NCI-H82 (cell line): ENCODE measurements at regions not wholly inside any gene's neighbourhood (a gene's known extent, or its start where the extent isn't known, plus 50 kb on each side); places are given as distances from the start of the nearest gene placed in this dataset.

Experiments used
- DNase-seq: peaks from one replicate; lab custom pipeline; 2025; lab: John Stamatoyannopoulos, UW

DNA sequence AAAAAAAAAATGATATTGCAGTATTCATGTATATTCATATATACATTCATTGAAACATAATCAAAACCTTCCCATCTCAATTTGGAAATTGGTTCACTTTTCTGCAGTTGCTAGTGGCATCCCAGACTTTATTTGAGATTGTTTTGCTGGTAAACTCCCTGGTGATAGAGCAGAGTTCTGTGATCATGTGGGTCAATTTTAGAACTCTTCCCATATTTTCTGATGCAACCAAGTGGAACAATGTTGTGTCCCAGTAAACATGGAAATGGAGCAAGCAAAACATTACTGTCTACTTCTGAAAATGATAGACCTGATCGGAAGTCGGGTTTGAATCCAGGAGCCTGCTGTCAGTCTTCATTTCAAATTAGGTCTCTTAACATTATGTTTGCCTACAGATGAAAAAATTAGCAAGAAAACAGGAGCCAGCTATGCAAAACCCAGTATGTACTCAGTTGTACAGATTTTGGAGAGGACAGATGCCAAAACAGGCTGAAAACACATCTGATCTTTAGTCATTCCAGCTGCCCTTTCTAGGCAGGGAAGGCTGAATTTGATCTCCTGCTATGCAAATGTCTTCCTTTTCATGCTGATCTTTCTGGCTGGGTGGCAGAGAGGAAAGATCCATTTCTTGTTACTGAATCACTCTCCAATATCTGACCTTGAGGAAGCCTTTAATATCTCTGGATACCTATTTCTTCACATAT is 786.6 kb upstream of the SOX9 start:
- DNase-seq = no peak

DNA sequence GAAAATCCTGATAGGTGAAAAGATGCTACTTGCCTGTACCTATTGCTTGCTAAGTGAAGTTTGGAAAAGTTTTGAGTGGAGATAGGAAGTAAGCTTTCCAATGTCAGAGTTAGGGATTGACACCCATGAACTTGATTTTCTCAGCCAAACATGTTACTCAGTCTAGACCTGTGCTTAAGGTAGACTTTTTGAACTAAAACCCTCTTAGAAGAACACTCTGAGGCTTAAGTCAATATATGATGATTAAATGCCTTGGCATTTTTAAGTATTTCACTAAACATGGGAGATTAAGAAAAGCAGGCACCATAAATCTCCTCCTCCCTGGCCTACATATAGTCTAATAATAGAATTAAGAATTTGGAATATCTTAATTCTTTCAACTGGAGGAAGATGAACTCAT is 785.6 kb upstream of the SOX9 start:
- DNase-seq = no peak

DNA sequence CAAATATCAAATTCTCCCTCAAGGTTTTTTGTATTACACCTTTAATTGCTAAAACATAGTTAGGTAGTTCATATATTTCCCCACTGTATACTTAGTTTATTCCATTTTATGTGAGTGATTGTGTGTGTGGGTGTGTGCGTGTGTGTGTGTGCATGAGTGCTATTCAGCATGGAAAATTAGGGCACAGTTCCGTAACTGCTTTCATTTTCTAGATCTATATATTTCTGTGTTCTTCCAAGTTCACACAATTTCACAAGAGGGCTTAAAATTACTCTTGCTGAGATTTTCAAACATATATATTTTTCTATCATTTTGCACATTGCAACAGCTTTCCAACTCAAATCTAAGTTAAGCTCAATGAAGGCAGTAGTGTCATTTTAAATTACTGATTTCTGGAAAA is 782.9 kb upstream of the SOX9 start:
- DNase-seq = no peak

DNA sequence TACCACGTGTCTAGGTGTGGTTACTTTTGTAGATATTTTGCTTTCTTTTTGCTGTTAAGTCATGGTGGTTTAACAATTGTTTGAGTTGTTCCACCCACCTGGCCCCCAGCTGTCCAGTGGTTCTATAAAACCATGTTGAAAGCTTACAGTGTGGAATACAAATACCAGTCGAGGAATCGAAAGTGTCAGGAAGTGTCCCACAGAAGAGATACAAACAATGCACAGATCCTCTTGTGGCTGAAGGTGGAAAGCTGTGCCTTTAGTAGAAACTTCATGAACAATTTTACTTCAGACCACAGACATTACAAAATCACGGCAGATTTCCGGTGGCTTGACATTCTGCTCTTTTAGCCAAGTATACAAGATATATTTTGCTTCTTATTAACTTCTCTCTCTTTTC is 782.4 kb upstream of the SOX9 start:
- DNase-seq = no peak

DNA sequence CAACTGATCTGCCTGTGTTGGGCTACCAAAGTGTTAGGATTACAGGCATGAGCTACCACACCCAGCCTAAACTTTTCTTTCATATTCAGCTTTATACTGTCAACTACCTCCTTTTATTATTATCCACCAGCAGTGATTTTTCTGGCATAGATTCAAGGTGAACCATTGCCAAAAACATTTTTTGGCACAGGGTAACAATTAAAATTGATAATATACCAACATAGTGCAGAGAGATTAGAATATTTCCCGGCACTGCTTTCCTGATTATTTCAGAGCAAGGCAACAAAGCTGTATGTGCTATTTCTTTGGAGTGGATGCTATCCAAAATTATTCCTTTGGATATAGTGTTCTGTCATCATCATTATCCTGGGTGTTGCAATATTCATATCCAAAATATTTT is 781.6 kb upstream of the SOX9 start:
- no peak for DNase-seq

DNA sequence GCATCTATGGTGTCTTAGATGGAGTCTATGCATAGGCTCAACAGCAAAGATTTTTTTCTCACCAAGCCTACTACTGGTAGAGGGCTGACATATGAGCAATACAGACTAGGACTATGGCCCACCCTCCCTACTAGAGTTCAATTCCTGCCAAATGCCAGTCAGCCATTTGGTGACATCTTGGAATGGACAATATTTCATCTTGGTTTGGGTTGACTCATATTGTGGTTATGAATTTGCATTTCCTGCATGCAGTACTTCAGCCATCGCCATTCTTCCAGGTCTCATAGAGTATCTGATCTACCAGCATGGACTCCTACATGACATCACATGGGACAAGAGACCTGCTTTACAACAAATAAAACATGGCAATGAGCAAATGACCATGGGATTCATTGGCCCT is 778.1 kb upstream of the SOX9 start:
- no peak for DNase-seq

DNA sequence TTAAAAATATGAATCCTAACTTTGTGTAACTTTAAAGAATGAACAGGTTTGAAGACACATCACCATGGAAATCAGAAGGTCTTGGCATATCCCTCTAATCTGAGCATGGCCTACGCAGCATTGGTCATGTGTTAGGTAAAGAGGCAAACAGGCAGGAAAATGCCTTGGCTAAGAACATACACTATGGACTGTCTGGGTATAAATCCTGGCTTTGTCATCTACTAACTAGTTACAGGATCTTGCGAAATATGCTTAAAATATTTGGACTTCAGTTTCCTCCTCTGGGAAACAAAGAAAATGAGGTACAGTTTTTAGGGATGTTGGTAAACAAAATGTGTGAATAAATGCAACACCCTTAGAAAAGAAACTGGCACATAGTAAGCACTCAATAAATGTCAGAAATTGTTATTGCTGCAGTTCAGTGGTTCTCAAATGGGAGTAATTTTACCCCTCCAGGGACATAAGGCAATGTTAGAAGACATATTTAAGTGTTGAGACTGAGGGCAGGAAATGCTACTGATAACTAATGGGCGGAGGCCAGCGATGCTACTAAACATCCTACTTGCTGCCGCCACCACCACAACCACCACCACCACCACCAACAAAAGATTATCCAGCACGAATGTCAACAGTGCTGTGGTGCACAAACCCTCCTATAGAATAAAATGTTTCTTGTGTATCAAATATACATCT is 770.8 kb upstream of the SOX9 start:
- no peak for DNase-seq

DNA sequence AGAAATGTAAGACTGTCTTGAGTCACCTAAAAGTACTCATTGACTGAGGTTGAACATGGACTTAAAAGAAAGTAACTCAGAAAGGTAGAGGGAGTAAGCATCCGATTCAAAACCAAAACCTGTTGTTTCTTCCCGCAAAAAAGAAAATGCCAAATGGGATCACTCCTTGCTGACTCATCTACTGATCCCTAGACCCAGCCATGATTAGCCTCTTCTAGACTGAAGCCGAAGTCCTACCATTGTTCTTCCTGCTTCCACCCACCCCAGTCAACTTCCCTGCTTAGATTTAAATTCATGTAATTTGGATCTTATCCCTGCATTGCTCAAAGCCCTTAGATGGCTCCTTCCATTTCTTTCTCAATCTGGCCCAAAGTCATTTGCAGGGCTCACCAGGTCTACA is 760.5 kb upstream of the SOX9 start:
- DNase-seq = no peak

DNA sequence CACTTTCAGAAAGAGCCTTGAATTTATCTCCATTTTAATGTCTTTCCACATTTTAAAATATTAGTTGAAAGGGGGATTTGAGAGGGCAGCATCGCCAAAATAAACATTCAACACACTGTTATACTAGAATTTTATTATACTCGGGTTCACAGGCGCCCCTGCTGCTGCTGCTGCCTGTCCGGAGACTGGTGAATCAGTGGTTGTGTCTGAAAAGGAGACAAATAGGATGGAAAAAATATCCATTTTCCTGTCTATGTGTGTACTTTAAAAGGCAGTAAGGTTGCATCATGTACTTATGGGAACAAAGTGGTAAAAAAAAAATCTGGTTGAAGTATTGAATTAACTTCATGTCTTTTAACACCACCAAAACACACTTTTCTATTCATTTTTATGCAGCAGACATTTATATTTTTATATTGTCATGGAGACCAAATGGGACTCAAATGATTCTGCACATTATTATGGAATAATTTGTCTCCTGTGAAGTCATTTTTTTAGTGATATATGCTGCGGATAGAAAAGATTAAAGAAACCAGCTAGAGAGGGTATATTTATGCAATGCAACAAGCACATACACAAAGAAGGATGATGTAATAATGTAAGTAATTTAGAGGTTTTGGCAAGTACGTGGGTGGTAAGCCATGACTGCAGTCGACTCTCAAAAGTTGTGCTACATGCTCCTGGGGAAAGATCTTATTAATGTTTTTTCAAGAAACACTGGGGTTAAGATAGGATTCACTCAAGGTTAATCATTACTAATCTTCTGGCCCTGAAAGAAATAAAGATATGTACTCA is 759.0 kb upstream of the SOX9 start:
- DNase-seq = no peak

DNA sequence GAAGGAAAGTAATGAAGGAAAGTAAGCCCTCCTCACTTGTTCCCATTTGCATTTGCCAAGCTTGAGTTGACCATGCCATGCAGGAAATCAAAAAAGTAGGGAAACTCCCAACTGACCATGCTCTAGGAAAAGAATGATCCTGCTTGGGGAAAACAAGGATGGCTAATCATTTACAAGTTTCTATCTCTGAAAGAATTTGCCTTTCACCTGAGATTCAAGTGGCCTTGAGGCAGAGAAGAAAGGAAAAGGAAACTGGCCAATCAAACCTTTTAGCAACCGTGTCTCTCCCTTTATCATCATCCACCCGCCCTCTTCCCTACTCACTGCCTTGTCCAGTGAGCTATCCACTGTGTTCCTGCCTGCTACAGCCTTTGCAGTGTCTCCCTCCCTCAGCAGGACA is 757.2 kb upstream of the SOX9 start:
- DNase-seq = no peak

DNA sequence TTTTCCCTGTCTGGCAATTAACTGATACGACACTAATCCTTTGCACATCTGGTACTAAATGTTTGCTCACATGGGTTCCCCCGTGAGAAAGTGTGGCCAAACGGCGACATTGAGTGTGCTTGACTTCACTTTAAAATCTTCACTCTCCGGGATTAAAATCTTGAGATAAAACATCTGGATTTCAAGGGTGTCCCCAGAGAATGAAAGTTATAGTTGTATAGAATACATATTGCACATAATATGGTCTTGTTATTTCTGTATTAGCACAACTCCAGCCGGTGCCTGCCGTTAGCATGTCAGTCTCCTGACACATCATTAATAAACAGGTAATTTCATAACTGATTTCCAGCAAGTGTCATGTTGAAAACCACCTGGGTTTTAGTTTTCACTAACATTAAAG is 749.0 kb upstream of the SOX9 start:
- DNase-seq = no peak

DNA sequence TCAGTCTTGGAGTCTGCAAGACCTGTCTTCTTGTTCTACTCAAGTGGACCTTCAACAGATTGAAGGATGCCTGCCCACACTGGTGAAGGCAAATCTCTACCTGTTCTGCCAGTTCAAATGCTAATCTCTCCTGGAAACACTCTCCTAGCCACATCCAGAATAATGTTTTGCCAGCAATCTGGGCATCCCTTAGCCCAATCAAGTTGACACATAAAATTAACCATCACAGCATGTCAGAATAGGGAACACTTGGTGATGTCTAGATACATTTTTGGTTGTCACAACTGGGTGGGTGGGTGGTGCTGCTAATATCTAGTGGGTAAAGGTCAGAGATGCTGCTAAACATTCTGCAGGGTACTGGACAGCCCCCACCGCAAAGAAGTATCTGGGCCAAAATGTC is 744.9 kb upstream of the SOX9 start:
- no peak for DNase-seq

DNA sequence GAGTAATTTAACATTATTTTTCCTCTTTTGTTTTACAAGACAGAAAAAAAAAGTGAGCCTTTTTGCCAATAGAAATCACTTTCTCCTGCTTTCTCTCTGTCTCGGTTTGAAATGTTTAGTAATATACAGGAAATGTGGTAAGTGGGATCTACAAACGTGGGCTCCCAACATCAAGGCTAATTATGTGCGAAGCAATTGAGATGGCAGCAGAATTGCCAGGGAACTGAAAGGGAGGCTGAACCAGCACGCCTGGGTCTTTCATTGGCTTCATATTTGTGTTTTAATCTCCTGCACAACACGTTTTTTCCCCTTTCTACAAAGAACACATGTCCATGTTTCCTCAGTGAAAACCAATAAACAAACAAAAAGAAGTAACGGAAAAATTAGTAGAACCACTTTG is 743.9 kb upstream of the SOX9 start:
- DNase-seq = no peak

DNA sequence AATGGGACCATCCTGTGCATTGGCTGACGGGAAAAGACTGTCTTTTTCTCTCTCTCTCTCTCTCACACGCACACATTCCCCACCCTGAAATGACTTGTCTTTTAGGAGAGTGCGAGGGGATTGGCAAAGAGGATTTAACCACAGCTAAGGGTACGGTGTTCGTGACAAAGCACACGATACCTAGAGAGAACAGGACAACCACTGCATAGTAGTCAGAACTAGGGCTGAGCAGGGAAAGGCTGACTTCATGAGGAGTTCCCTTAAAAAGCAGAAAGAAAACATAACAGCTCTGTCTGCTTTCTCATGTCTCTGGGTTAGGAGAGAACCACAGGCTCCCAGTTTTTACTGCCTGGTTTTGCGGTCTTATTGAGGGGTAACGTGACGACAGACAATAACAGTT is 742.8 kb upstream of the SOX9 start:
- DNase-seq = no peak

DNA sequence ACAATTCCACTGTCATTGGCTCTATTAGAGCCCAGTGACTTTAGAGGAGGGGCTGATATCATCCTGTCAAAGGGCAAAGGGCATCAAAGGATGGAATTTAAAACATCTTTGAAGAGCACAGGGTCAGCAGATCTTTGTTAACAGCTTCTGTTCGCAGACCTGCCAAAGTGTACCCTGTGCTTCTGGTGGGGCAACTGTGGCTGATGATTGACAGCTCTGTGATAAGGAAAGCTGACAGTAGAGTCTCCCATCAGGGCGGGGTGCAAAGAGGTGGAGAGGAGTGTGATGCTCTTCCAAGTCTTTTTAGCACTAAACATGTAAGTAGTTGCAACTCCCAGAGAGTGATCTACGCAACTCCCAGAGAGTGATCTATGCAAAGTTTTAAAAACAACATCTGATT is 742.1 kb upstream of the SOX9 start:
- DNase-seq = no peak

DNA sequence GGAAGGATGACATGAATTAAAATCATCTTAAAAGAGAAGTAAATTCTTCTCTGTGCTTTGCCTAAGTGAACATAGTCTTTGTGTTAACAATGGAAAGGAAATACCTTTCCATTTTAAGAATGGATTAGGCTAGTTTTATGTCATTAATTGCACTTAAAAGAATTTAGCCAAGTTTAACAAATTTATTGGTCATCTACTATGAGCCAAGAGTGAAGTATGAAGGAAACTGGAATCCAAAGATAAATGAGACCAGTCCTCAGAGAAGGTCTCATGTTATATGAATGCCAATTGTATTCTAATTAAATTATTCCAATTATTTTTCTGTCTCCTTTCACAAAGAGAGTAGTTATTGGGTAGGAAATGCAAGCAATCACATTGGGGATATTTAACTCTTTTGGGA is 741.3 kb upstream of the SOX9 start:
- no peak for DNase-seq

DNA sequence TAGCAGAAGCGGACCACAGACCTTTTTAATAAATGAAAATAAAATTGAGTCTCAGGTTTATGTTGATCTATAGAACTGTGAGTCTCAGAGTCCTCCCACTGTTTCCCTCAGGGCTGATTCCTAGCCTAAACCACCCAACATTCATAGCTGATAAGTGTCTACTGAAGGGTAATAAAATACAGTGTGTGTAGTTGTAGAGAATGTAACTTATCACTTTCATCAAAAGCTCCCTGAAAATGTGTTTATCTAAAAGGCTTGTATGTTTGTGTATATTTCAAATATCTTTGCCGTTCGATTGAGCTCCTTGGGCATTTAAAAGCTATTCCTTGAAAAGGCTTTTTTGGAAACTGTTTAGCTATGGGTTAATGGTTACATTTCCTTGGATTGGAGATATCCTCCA is 740.3 kb upstream of the SOX9 start:
- DNase-seq = no peak

DNA sequence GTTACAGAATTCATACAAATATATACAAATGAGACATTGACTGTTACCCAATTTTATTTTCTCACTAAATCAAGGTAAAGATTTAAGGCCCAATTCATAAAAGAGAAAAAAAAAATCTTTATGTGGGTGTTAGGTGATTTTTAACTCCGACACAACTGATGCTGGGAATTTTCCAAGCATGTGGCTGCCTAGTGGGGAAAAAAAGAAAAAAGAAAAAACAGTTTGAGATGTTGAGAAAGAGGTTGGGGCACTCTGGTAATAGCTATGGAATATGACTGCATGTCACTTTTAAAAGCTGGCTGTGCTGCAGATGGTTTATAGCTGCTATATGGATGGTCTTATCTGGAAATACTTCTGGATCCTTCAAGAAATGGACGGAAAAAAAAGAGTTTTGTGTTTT is 739.9 kb upstream of the SOX9 start:
- DNase-seq = no peak

DNA sequence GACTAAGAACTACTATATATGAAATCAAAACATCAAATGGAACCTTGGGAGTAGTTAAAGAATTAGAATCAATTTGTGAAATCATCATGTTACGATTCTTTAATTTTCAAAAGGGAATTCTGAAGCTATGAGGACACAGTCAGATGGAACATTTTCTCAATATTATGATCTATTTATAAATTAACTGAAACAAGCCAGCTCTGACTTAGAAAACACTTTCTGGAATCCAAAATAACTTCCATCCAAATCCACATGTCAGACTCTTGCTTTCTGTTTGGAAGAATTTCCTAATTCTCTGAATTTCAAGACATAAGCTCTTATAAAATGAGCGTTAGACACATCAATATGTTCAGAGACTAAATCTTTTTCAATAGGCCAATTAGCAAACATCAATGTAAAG is 737.7 kb upstream of the SOX9 start:
- no peak for DNase-seq

DNA sequence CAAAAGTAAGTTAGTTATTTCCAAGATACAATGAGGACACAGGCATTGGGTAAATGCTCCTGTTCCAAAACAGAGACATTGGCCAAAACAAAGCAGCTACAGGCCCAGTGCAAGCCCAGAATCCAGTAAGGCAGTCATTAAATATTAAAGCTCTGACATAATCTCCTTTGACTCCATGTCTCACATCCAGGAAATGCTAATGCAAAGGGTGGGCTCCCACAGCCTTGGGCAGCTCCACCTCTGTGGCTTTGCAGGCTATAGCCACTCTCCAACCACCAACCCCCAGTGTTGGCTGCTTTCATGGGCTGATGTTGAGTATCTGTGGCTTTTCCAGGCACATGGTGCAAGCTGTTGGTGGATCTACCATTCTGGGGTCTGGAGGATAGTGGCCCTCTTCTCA is 733.4 kb upstream of the SOX9 start:
- no peak for DNase-seq

DNA sequence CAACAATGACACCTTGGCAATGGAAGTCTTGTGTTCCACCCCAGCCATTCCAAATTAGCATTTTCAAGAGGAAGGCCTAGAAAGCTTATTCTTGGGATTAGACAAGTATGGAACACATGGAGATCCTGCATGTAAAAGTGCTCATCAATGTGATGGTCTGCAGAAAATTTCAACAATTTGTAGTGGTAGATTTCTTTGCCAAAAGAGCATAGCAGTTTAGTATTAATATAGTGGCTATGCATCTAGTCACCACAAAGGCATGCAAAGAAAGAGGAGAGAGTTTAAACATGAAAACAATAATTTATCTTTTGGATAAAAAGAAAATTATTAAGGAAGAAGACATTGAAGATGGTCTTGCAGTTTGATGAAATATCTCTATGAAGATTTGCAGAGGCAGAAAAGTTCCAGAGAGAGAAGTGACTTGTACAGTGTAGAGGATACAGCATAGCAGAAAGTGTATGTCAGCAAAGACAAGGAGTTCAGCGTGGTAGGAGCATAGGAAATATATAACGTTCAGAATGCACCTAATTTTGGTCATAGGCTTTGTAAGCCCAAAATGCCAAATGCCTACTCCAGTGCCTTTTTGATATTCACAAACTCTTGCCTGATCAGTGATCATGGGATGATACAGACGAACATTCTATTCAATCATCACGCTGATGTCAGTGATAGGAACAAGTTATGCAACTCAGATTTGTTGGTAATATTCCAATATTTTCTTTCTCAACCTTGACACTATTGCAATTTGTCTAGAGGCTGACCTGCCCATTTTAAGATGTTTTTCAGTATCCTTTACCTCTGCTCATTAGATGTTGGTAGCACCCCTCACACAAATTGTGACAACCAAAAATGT is 727.9 kb upstream of the SOX9 start:
- no peak for DNase-seq

DNA sequence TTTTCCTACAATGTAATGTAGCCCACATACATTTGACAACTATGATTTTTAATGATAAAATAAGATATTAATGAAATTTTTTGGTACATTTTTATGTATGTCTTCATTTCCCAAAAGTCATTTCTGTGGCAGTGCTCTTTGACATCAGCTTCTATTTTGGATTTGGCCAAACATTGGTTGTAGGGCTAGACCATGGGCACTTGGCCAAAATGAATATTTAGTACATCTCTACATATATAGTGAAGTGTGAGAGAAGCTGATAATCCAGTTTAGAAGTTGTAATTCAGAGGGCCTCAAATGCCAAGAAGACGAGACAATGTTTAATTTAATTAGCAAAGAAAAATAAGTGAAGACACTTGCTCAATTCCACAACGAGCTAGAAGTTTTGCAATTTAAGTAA is 724.9 kb upstream of the SOX9 start:
- no peak for DNase-seq
